ENCODE measurements at regions not wholly inside any gene's neighbourhood (a gene's known extent, or its start where the extent isn't known, plus 50 kb on each side); places are given as distances from the start of the nearest gene placed in this dataset.

DNA sequence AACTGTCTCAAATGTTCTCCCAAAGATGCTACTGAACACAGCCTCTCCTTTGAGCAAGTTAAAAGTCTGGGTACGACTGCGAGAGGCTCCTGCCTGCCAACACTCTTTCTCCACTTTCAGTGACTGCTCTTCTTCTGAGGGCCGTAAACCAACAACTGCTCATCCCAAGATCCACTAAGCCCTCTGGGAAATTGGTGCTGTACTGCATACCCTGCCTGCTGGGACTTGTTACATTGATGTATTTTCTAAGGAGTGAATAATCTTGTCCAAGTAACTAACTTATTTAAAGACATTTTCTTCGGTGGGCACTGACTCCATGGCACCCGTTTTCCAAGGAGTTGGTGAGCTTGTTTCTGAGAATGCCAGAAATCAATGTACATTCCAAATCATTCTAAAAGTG, 87.2 kb downstream of the ZNF280B start:
- no peak for DNase-seq

DNA sequence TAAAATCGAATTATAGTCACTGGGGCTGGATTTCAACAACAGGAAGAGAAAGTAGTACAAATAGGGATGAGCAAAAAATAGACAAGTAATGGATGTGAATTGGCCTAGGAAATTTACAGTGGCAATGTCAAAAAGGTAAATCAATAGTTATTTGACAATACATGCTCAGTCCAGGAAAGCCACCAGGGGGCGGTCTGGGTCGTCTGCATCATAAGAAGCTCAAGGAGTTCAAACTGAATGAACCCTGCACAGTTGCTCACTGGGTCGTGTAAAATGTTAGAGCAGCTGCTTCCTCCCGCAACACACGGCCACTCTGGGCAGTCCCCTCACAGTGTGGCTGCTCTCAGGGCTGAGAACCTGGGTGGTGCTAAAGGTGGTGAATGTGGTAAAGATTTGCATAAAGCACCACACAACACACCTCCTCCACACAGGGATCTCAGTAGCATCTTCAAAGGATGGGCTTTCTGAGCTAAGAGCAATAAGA, 85.9 kb downstream of the ZNF280B start:
- DNase-seq: peak; percentile 85

DNA sequence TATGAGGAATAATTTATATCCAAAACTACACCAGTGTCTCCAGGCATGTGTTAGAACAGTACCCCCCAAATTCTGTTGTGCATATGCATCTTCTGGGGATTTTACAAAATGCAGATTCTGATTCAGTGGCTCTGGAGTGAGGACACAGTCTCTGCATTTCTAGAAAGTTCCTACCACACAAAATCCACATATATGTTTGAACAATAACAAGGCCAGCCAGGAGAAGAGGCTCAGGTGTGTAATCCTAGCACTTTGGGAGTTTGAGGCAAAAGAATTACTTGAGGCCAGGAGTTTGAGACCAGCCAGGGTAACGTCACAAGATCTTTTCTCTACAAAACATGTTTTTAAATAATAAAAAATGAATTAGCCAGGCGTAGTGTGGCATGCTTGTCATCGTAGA, 84.9 kb downstream of the ZNF280B start:
- no peak for DNase-seq

DNA sequence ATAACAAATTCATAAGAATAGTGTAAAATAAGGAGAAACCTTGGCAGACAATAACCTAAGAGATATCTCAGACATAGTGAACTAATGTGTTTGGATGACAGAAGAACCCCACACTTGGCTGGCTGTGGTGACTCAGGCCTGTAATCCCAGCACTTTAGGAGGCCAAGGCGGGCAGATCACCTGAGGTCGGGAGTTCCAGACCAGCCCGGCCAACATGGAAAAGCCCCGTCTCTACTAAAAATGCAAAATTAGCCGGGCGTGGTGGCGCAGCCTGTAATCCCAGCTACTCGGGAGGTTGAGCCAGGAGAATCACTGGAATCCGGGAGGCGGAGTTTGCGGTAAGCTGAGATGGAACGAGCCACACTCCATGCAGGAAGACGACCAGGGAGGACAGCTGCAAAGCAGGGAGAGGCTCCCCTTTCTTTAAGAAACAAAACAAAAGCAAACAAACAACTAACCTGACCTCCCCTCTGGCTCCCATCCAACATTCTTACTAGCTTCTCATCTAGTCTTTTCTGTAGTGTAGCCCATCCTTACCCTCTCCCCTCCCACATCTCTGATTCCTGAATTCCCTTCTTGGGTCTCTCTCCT, 84.2 kb downstream of the ZNF280B start:
- no peak for DNase-seq

DNA sequence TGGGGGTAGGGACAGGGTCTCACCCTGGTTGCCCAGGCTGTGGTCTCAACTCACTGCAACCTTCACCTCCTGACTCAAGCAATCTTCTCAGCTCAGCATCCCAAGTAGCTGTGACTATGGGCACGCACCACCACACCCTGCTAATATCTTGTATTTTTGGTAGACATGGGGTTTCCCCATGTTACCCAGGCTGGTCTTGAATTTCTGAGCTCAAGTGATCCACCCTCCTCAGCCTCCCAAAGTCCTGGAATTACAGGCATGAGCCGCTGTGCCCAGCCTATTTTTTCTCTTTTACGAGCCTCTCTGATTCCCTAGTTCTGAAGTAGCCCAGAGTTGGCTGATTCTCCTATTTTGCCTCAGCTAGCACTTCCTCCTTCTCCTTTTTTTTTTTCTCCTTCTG, 83.6 kb downstream of the ZNF280B start:
- no peak for DNase-seq

DNA sequence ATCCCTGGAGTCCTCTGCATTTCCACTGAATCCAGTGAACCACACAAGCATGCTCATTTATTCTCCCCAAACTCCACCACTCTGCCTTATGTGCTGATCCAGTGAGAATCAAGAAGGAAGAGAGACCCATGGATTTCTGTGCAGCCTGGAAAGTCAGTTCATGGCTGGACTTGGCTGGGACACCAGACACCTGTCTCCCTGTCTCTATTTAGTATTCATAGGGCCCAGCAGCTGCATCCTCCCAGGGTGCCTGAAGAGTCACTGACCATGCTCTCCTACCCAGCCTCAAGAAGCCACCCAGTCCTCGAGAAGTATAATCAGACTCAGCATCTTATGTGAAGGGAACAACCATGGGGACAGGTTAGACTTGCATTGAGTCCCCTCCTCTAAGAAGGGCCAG, 83.2 kb downstream of the ZNF280B start:
- DNase-seq: peak; percentile 2

DNA sequence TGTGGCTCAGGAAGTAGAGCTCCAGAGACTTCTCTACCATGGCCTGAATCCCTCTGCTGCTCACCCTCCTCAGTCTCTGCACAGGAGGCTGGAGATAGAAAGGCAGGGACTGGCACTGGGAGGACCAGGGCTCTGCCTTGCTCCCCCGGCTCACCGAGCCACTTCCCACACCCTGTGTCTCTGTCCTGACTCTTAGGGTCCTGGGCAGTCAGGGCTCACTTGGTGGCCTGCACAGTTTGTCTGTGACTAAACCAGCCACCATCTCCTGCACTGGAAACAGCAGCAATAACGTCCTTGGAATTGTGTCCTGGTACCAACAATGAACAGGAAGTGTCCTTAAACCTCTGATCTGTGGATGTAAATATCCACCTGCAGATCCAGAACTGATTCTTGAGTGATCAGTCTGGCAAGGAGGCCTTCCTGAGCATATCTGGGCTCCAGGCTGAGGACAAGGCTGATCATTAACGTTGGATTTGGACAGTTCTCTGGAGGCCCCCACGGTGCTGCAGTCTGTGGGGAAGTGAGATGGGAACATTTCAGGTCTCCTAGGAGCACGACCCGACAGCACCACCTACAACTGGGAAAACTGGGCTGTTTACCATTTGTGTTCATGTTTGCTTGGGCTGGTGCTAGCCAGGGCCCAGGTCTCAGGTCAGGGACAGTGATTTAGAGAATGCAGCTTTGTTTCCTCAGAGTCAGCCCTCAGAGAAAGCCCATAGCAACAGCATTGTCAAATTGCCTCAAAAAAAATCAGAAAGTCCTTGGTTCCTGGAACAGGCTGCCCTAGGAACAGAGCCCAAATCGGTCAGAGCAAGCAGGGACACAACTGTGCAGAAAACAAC, 82.5 kb downstream of the ZNF280B start:
- no peak for DNase-seq

DNA sequence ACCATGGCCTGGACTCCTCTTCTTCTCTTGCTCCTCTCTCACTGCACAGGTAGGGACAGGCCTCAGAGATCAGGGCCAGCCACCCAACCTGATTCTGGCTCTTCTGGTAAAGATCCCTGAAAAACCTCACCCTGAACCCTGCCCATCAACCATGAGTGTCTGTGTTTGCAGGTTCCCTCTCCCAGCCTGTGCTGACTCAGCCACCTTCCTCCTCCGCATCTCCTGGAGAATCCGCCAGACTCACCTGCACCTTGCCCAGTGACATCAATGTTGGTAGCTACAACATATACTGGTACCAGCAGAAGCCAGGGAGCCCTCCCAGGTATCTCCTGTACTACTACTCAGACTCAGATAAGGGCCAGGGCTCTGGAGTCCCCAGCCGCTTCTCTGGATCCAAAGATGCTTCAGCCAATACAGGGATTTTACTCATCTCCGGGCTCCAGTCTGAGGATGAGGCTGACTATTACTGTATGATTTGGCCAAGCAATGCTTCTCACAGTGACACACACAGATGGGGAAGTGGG, 80.9 kb downstream of the ZNF280B start:
- DNase-seq: no peak

DNA sequence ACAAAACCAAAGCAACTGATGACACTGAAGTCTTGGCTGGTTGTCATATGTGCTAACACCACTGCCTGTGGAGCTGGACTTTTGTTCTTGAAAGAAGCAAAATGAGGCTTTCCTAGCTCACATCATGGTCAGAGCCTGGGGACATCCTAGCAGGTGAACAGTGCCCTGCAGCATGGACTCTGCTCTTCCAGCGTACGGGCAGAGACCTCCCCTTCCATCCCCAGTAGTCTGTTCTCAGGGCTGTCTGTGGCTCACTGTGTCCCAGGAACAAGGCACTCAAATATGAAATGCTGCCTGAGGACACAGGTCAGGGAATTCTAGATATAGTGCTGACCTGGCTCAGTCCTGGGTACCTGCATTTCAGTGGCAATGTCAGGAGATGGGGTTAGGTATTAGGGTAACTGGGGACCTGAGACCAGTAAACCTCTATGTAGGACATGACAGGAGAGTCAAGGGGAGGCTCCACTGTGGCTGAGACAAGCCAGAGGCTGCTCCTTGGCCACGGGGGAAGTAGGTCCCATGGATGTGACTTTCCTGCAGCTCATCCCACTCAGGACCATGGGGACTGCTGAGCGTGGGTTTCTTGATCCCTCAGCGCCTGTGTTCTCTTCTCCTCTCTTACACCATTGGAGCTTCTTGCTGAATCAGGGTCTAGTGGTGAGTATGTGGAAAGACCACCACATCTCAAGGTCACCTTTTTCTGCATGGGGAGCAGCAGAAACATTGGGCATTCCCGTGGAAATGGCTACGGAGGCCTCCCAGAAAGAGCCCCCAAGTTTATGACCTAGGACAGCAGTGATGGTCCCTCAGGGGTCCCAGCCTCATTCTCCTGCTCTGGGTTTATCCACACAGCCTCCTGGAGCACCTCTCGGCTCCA, 80.1 kb downstream of the ZNF280B start:
- no peak for DNase-seq

DNA sequence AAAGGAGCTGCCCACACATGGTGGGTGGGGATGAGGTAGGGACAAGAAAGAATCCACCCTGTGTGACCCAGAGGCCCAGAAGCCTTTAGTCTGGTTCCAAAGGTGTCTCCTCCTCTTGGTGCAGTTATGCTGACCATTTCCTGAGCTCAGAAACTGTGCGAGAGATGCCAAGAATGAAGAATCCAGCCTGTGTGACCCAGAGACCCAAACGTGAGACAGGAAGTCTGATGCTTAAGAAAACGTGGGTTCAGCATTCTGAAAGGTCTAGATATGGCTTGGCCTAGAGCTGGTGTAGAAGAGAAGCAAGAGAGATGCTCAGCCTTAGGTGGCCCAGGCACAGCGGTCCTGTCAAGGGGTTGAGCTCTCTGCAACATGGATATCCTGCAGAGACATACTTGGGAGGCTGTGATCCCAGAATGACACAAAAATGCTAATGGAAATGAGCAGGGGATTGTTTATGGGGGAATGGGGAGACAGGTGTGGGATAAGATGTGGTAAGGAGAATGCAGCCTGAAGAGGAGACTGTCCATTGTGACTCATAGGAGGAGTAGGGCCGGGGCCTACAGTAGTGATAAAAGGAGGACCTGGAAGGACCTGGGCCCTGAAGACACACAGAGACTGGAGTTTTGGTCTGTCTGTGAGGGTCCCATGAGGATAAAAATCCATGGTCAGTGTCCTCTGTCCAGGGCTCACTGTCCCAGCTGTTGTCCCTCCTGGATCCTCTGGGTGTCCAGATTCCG, 79.0 kb downstream of the ZNF280B start:
- DNase-seq: no peak

DNA sequence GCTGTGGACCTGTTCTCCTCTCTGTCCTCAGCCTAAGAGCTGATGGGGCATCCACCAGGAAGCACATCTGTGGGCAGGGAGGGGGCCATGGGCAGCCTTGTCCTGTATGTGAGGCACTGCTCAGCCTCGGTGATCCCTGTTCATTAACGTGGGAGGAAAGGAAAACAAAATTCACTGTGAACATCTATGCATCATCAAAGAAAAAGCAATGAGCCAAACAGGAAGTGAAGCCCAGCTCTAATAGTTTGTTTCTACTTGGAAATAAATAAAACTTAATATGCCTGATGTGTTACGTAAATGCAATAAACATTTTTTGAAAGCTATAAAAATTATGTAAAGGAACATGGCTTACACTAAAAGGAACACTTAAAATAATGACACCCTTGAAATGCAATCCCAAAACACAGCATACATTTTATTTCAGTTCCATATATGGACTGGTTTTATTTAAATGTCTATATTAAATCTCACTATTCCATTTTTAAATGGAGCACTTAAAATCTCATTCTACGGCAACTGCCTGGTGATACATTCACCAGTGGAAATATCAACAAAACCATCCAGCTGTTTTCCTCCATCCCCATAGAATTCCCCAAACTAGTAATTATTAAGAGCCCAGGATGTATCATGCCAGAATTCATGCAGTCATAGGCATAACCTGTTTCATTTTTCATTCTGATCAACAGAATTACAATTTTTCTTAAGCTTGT, 78.3 kb downstream of the ZNF280B start:
- no peak for DNase-seq

DNA sequence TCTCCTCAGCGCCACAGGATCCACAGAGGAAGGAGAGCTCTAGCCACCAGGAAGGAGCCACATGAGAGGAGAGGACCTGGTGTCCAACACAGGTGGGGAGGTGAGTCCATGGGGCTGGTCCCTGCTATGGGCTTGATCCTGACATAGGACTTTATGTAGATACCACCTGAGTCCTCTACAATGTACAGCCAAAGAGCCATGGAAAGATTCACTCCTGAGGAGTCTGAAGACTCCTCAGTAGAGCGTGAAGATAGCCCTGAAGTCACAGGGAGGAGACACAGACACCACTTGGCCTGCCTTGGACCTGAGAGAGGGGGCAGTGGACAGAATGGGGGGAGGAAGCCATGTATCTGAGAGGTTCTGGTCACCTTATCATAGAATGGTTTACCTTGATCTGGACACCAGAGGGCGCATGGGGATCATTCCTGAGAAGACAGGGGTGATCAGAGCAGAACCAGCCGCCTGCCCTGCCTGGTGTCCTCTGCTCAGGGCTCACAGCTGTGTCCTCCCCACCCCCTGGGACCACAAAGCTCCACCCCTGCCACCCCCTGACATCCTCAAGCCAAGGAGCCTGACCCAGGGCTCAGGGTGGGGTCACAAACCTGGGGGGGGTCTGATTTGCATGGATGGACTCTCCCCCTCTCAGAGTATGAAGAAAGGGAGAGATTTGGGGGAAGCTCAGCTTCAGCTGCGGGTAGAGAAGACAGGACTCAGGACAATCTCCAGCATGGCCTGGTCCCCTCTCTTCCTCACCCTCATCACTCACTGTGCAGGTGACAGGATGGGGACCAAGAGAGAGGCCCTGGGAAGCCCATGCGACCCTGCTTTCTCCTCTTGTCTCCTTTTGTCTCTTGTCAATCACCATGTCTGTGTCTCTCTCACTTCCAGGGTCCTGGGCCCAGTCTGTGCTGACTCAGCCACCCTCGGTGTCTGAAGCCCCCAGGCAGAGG, 77.0 kb downstream of the ZNF280B start:
- DNase-seq: peak; percentile 64

DNA sequence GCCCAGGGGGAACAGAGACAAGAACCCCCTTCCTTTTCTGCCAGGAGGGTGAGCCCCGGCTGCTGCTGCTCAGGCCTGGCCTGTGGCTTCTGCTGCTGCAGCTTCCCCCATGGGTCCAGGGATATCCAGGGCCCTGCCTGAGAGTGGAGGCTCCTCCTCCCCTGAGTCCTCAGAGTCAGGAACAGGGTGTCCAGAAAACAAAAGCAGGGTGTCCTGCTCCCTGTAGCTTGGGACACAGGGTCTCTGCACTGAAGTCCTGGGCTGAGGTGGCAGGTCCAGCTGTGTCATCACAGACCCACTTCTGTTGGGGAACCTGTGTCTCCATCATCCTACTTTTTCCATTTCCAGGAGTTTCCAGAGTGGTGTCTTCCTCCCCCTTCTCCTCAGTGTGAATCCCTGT, 76.1 kb downstream of the ZNF280B start:
- DNase-seq: no peak

DNA sequence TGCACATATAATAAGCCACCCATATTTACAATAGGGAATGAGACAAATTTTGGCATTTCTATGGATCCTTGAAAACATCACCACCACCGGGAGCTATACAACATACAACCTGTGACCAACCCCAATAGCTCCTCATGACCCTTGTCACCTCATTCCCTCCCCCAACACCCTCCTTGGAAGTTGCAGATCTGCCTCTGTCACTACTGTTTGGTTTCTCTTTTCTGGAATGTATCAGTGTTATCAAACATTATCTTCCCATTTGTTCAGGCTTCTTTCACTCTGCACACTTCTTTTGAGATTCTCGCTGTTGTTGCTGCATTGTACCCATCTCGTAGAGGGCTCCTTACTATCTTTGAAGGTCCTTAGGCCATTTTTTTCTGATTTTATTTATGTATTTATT, 75.6 kb downstream of the ZNF280B start:
- DNase-seq: no peak

DNA sequence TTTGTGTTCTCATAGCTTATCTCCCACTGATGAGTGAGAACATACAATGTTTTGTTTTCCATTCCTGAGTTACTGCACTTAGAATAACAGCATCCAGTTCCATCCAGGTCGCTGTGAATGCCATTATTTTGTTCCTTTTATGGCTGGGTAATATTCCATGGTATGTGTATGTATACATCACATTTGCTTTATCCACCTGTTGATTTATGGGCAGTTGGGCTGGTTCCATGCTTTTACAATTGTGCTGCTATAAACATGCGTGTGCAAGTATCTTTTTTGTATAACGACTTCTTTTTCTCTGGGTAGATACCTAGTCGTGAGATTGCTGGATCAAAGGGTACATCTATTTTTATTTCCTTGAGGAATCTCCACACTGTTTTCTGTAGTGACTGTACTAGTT, 74.8 kb downstream of the ZNF280B start:
- no peak for DNase-seq

Data from DMS53 (cell line).